KMS-11 (cell line): ENCODE measurements at regions not wholly inside any gene's neighbourhood (a gene's known extent, or its start where the extent isn't known, plus 50 kb on each side); places are given as distances from the start of the nearest gene placed in this dataset.

Experiments used
- H2AFZ ChIP-seq: fragments of 200-600 bp; sonication (generic); 2 replicates; pipeline ENCODE4 v1.6.1; 2016; ENCODE audit warnings: antibody characterized with exemption, mixed run types, low read depth
- H3K27ac ChIP-seq: fragments of 200-600 bp; sonication (generic); 2 replicates; pipeline ENCODE4 v1.6.1; 2016; ENCODE audit warnings: mild to moderate bottlenecking, mixed run types
- H3K27me3 ChIP-seq: fragments of 200-600 bp; sonication (generic); 2 replicates; pipeline ENCODE4 v1.6.1; 2017; ENCODE audit warnings: mild to moderate bottlenecking, low read depth, mixed run types, moderate library complexity; ENCODE audit not compliant: insufficient read depth
- H3K36me3 ChIP-seq: fragments of 200-600 bp; sonication (generic); 2 replicates; pipeline ENCODE4 v1.6.1; 2017; ENCODE audit warnings: mild to moderate bottlenecking, mixed run types; ENCODE audit not compliant: insufficient read depth
- H3K4me1 ChIP-seq: fragments of 200-600 bp; sonication (generic); 2 replicates; pipeline ENCODE4 v1.6.1; 2016; ENCODE audit warnings: mild to moderate bottlenecking, low read depth, mixed run types; ENCODE audit not compliant: poor library complexity, severe bottlenecking
- H3K4me2 ChIP-seq: fragments of 200-600 bp; sonication (generic); 2 replicates; pipeline ENCODE4 v1.7.0; 2016; ENCODE audit warnings: mild to moderate bottlenecking, mixed run types
- H3K4me3 ChIP-seq: fragments of 200-600 bp; sonication (generic); IDR thresholded peaks from 2 replicates; pipeline ENCODE4 v1.6.1; 2017; ENCODE audit warnings: low read depth, low read length, mixed read lengths; ENCODE audit not compliant: insufficient read depth
- H3K79me2 ChIP-seq: fragments of 200-600 bp; sonication (generic); 2 replicates; pipeline ENCODE4 v1.6.1; 2016; ENCODE audit warnings: low read depth, mixed run types; ENCODE audit not compliant: insufficient read depth
- H3K9ac ChIP-seq: fragments of 200-600 bp; sonication (generic); 2 replicates; pipeline ENCODE4 v1.6.1; 2016; ENCODE audit warnings: mild to moderate bottlenecking, mixed run types
- H4K20me1 ChIP-seq: fragments of 200-600 bp; sonication (generic); 2 replicates; pipeline ENCODE4 v1.6.1; 2016; ENCODE audit warnings: mild to moderate bottlenecking, mixed run types; ENCODE audit not compliant: insufficient read depth
- TF ChIP-seq, protein P1 (sequence below): fragments of 200-600 bp; sonication (generic); conservative IDR thresholded peaks from 2 replicates; pipeline ENCODE4 v1.6.1; 2017; ENCODE audit warnings: low read depth, mild to moderate bottlenecking, antibody characterized with exemption, low read length, moderate library complexity, mixed read lengths

DNA sequence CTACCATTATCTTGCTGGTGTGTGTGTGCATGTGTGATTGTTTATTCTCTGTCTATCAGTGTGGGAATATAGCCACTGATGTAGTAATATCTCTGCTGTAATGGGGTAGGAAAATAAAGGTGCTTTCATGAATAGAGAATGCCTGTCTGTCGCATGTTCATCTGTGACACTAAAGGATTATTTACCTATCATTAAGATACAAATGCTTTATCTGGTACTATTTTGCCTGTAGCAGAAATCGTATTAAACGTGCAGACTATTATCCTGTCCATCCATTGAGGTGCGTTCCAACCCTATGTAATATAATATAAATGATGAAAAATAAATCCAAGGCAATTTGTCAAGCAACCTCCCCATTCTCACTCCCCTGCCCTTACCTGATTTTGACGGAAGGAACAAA is 1215.1 kb downstream of the BCL11B start:
- Histone ChIP-seq H3K4me1 (no peaks in the 10 kb centered on the region), H3K9ac (no peak overlapping the region), H4K20me1 (no peaks in the 10 kb centered on the region), H3K27me3 (no peaks in the 10 kb centered on the region), H3K79me2 (no peaks in the 10 kb centered on the region), H3K27ac (no peak overlapping the region), H3K36me3 (no peaks in the 10 kb centered on the region), H3K4me3 (no peak overlapping the region), H2AFZ (no peak overlapping the region), H3K4me2 (no peak overlapping the region)
- TF ChIP-seq, protein P1, sequence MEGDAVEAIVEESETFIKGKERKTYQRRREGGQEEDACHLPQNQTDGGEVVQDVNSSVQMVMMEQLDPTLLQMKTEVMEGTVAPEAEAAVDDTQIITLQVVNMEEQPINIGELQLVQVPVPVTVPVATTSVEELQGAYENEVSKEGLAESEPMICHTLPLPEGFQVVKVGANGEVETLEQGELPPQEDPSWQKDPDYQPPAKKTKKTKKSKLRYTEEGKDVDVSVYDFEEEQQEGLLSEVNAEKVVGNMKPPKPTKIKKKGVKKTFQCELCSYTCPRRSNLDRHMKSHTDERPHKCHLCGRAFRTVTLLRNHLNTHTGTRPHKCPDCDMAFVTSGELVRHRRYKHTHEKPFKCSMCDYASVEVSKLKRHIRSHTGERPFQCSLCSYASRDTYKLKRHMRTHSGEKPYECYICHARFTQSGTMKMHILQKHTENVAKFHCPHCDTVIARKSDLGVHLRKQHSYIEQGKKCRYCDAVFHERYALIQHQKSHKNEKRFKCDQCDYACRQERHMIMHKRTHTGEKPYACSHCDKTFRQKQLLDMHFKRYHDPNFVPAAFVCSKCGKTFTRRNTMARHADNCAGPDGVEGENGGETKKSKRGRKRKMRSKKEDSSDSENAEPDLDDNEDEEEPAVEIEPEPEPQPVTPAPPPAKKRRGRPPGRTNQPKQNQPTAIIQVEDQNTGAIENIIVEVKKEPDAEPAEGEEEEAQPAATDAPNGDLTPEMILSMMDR: no peak

DNA sequence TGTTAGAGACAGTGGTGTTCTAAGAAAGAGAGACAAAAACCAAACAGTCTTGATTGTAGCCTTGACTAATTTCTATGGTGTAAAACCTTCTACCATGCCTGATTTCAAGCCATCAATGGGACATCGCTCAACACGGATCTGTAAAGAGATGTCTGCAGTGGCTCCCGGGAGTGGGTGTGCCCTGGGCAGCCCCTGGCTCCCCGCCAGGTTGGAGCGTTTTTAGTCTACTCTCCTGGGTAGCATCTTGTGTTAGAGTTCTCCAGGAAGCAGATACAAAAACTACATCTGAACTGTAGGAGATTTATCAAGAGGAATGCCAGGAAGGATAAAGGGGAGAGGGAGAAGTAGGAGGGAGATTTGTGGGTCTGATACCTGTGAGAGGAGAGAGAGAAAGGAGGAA is 1212.9 kb downstream of the BCL11B start:
- no peak overlapping the region for H3K27ac ChIP-seq
- no peak overlapping the region for H3K4me2 ChIP-seq
- H3K4me3 ChIP-seq: no peak overlapping the region
- TF ChIP-seq, protein P1: no peak
- H2AFZ ChIP-seq: no peak overlapping the region
- H3K27me3 ChIP-seq: no peaks in the 10 kb centered on the region
- no peaks in the 10 kb centered on the region for H3K36me3 ChIP-seq
- H3K9ac ChIP-seq: no peak overlapping the region
- no peaks in the 10 kb centered on the region for H3K79me2 ChIP-seq
- no peaks in the 10 kb centered on the region for H3K4me1 ChIP-seq
- no peaks in the 10 kb centered on the region for H4K20me1 ChIP-seq

DNA sequence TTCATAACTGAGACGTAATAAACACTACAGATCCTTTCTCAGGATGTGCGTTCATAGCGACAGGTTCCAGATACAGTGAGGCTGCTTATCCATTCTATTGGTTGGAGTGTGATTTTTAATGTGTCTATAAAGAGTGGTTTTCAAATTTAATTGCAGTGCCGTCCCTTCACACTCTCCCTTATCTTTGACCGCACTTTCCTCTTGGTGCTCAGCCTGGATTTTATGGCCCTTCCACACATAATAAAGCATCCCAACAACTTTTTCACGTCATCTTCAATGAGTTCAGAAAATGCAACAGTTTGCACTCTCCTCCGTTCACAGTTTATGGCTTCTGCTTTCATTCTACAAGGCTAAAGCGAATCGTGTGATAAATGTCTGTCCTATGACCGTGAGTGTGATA is 1209.9 kb downstream of the BCL11B start:
- H3K79me2 ChIP-seq: no peaks in the 10 kb centered on the region
- H3K4me1 ChIP-seq: no peaks in the 10 kb centered on the region

DNA sequence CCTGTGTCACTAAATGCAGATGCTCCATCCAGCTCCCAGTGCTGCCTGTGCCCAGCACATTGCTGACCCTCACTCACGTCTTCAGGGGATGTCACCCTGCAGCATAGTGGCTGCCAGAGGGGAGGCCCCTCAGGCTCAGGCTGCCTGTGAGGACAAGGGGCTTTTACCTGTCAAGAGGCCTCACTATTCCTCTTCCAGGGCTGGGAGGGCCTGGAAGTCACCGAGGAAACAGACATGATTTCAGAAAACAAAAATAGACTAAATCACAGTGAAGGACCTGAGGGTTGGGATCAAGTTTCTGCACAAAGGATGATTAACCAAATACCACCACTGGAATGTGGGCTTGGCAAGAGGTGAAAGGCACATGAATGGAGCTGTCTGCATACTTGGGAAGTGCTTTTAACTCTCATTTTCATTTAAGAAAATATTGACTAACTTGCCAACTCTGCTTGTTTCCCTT is 1202.3 kb downstream of the BCL11B start:
- H3K4me1 ChIP-seq: no peaks in the 10 kb centered on the region
- H3K4me2 ChIP-seq: no peak overlapping the region
- no peak overlapping the region for H3K9ac ChIP-seq
- H3K79me2 ChIP-seq: no peaks in the 10 kb centered on the region
- no peaks in the 10 kb centered on the region for H3K27me3 ChIP-seq
- no peak overlapping the region for H2AFZ ChIP-seq
- H4K20me1 ChIP-seq: no peaks in the 10 kb centered on the region
- TF ChIP-seq, protein P1: no peak
- no peaks in the 10 kb centered on the region for H3K36me3 ChIP-seq
- H3K27ac ChIP-seq: no peak overlapping the region
- no peak overlapping the region for H3K4me3 ChIP-seq

More for the DNA sequence above, 1209.9 kb downstream of the BCL11B start:
- no peaks in the 10 kb centered on the region for H4K20me1 ChIP-seq
- H3K4me3 ChIP-seq: no peak overlapping the region
- no peak overlapping the region for H2AFZ ChIP-seq
- no peak overlapping the region for H3K27ac ChIP-seq
- H3K9ac ChIP-seq: no peak overlapping the region
- no peaks in the 10 kb centered on the region for H3K27me3 ChIP-seq
- H3K4me2 ChIP-seq: no peak overlapping the region
- TF ChIP-seq, protein P1: no peak
- H3K36me3 ChIP-seq: no peaks in the 10 kb centered on the region
